ENCODE measurements at regions not wholly inside any gene's neighbourhood (a gene's known extent, or its start where the extent isn't known, plus 50 kb on each side); places are given as distances from the start of the nearest gene placed in this dataset.
A peak's percentile ranks its signal among the peaks of the same experiment; 100 is the strongest.

- no peak overlapping the region for H3K4me3 ChIP-seq (replicated peaks in 1 of 2; ENCODE audit: low read depth in 2 of 2, low read length in 2 of 2)
- peak in 1 of 2 donors; percentile 14 for DNase-seq (ENCODE audit: low read depth in 2 of 2)
- no peak for TF ChIP-seq CTCF (IDR thresholded peaks at IDR 0.05; ENCODE audit: low read depth, low read length)
These were observed 205.3 kb upstream of the HDAC9 start for GRCh38 chr7:18290223-18290622.

GRCh38 chr7:18290865-18291264, 204.7 kb upstream of the HDAC9 start:
- DNase-seq (ENCODE audit: low read depth in 2 of 2) = no peak
- no peak overlapping the region for H3K4me3 ChIP-seq (replicated peaks in 1 of 2; ENCODE audit: low read depth in 2 of 2, low read length in 2 of 2)
- TF ChIP-seq CTCF (IDR thresholded peaks at IDR 0.05; ENCODE audit: low read depth, low read length) = no peak

GRCh38 chr7:18292584-18292983, 203.0 kb upstream of the HDAC9 start:
- no peak overlapping the region for H3K4me3 ChIP-seq (replicated peaks in 1 of 2; ENCODE audit: low read depth in 2 of 2, low read length in 2 of 2)
- no peak for DNase-seq (ENCODE audit: low read depth in 2 of 2)
- TF ChIP-seq CTCF (IDR thresholded peaks at IDR 0.05; ENCODE audit: low read depth, low read length) = no peak

- DNase-seq (ENCODE audit: low read depth in 2 of 2) = no peak
- H3K4me3 ChIP-seq (replicated peaks in 1 of 2; ENCODE audit: low read depth in 2 of 2, low read length in 2 of 2) = no peak overlapping the region
- TF ChIP-seq CTCF (IDR thresholded peaks at IDR 0.05; ENCODE audit: low read depth, low read length) = no peak
These were observed 201.8 kb upstream of the HDAC9 start for GRCh38 chr7:18293759-18294158.

- TF ChIP-seq CTCF (IDR thresholded peaks at IDR 0.05; ENCODE audit: low read depth, low read length) = no peak
- no peak for DNase-seq (ENCODE audit: low read depth in 2 of 2)
- no peak overlapping the region for H3K4me3 ChIP-seq (replicated peaks in 1 of 2; ENCODE audit: low read depth in 2 of 2, low read length in 2 of 2)
These were observed 201.1 kb upstream of the HDAC9 start for GRCh38 chr7:18294411-18294810.

GRCh38 chr7:18295781-18296423, 199.6 kb upstream of the HDAC9 start:
- no peak overlapping the region for H3K4me3 ChIP-seq (replicated peaks in 1 of 2; ENCODE audit: low read depth in 2 of 2, low read length in 2 of 2)
- TF ChIP-seq CTCF (IDR thresholded peaks at IDR 0.05; ENCODE audit: low read depth, low read length) = no peak
- peak in 1 of 2 donors; percentile 12 for DNase-seq (ENCODE audit: low read depth in 2 of 2)

GRCh38 chr7:18302097-18302496, 193.5 kb upstream of the HDAC9 start:
- DNase-seq (ENCODE audit: low read depth in 2 of 2) = no peak
- TF ChIP-seq CTCF (IDR thresholded peaks at IDR 0.05; ENCODE audit: low read depth, low read length) = no peak
- H3K4me3 ChIP-seq (replicated peaks in 1 of 2; ENCODE audit: low read depth in 2 of 2, low read length in 2 of 2) = no peak overlapping the region

Data from cardiac fibroblast (primary cell).